Inferior parietal cortex (tissue), 1 donor: ENCODE measurements at regions not wholly inside any gene's neighbourhood (a gene's known extent, or its start where the extent isn't known, plus 50 kb on each side); places are given as distances from the start of the nearest gene placed in this dataset.
"Not testable (repeated sequence)": the region's sequence is repeated elsewhere in the genome, so short reads cannot be mapped to it uniquely, and the experiment has no call there.

ENCODE experiments used
- DNase-seq: peaks from one replicate; pipeline ENCODE4 v3.0.0-alpha.2; 2016; ENCODE audit errors: extremely low spot score

DNA sequence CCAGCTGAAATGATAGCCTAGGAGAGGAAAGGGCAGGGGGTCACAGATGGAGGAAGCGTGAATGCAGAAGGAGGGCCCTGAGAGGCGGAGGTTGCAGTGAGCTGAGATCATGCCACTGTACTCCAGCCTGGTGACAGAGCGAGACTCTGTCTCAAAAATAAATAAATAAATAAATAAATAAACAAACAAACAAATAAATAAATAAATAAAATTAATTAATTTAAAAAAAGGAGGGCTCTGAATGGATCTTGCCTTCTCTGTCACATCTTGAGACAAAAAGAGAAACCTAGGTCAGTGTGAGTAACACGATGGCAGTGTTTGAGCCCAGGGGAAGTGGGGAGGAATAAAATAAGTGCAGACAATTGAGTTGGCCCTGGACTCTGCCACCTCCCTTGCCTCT is 182.3 kb upstream of the DAAM1 start:
- not testable (repeated sequence) for DNase-seq

DNA sequence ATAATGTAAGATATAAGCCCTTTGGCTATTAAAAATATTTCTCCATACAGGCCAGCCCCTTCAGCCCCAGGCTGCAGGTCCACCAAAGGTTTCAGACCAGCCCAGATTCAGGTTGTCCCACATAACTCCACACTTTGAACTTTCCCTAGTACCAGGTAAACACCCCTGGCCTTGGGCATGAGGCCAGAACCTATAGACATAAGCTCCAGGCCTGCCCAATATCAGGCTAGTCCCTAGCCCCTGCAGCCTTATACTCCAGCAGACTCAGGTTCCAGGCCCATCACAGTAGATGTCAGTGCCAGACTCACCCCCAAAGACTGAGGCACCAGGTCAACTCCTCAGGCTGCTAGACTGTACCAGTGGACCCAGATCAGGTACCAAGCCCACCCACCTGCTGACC is 178.5 kb upstream of the DAAM1 start:
- DNase-seq, result no peak

DNA sequence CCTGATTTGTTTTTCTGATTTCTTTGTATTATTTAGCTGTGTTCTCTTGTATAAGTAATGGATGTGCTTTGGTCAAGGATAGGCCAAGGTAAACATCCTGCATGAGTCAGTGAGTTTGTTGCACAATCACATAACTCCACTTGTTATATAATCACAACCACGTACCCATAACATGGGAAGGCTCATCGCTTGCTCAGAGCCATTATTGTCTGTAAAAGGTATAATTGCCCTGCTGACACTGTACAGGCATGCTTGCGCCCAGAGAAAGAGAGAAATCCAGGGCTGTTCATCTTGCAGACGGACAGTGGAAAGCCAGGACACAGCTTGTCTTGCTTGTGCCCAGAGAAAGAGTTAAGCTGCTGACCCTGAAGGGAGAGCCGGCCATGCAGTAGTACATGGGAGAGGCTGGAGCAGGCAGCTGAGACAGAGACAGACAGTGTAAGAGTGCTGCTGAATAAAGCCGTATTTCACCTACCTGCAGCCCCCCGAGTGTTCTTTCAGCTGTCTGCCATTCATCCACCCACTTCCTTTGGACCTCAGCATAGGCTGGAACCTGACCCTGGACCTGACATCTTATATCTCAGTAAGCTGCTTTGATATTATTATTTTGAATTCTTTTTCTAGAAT is 174.7 kb upstream of the DAAM1 start:
- no peak for DNase-seq

DNA sequence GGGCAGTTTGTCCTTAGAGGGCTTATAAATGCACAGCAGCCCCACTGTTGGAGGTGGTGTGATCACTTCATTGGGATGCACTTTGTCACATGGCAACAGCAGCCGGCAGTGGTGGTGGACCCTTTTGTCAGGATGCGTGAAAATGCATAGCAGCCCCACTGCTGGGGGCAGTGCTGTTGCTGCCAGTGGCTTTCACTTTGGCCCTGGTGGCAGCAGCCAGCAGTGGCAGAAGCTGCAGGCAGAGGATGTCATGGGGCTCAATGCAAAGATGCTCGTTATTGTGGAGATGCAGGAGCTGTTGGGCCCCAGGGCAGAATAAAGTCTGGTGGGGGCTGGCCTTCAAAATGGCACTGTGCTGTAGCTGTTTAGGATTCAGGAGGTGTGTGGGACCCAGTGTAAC is 173.0 kb upstream of the DAAM1 start:
- DNase-seq, result no peak

DNA sequence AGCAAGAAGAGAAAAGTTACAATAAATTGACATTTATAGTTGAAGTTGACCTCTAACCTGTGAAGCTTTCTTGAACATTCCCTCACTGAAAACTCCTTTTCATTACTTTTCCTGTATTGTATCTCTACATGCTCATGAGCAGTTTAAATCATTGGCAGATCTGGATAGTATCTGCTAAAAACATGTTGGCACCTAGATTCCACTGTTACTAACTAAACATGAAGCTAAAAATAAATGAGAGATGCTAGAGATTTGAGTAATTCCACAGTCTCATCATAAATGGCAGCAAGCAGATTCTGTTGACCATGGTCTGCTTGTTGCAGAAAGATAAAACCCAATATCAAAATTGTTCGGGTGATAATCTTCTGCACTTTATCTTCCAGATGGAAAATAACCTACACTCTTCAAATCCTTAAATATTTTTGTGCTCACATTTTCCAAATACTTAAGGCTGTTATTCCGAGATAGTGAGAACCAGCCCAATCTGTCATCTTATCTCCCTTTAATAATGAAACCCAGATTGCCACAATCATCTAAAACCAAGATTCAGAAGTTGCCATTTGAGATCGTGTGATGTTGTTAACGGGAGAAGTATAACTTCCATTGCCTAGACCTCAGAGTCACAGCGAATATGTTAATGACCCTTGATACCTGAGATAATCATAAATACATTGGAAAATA is 171.0 kb upstream of the DAAM1 start:
- DNase-seq, result no peak

DNA sequence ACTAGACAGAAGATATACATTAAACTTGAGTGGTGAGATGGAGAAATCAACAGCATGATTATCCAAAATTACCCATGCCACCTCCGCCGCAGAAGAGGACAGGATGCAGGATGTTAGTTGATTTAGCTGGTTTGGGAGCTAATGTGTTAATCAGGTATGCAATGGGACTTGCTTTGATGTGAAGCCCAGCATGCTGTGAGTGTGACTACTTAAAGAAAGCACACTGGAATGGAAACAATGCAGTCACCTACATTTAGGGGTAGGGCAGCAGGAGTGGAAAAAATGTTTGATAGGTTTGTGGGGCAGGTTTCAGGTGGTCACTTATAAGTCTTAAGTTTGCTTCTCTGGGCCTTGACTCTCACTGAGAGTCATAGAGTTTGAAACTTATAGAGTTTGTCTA is 170.0 kb upstream of the DAAM1 start:
- DNase-seq, result no peak

DNA sequence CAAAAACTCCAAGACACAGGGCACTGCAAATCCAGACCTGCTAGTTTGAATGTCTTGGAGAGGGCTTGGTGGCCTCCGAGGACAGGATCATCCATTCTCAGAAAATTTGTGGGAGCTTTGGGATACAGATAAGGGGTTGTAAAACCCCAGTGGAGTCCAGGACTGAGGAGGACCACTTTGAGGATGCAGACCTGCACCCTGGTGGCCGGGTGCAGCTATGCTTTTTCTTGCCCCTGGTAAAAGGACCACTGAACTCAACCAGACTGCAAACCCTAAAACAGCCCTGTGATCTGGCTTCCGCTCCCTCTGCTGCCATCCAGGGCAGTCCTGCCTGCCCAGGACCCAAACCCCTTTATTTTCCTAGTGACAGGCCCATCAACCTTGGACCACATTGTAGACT is 169.5 kb upstream of the DAAM1 start:
- DNase-seq, result no peak

DNA sequence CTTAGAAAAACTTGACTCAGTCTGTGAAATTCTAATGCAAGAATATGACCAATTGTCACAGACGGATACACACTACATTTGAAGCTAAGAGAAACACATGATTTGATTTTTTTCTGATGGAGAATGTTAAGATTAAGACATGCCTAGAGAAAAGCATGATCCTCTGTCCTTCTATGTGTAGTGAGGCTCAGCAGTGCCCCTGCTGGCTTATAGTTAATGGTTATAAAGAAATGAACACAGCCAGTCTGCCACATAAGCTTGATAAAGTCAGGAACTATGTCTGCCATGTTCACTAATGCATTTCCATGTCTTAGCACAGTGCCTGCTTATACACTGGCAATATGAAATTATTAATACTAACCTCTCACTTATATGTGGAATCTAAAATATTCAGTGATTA is 168.1 kb upstream of the DAAM1 start:
- no peak for DNase-seq

DNA sequence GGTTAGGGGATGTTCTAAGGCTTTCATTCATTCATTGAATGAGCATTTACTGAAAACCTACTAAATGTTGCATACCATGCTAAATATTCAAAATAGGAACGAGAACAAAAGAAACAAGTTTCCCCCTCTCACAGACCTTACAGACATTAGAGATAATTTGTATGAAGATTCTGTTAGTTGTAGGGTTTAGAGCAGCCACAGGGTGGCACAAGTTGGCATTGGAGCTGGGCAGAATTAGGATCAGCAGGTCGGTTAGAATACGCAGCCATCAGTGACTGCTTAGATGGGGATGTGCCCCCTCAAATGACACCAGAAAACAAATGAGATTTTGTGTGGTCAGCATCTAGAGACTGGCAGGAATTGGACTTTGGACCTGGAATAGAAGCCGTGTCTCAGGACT is 166.3 kb upstream of the DAAM1 start:
- no peak for DNase-seq

DNA sequence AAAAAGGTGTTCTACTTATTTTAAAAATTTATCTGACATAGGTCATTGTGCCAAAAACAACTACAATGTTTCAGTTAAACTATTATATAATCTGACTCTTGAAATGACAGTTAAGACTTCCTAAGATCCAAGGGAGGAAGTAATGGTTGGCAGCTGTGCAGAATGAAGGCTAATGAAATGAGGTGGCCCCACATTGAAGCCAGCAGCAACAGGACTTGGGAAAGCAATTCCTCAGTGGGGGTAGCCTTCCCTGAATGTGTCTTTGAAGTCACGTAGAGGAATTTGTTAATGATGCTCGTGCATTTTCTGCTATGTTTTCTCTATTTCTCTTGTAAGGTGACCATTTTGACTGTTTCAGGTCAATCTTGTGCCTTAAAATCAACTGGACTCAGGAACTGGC is 162.4 kb upstream of the DAAM1 start:
- DNase-seq, result no peak

DNA sequence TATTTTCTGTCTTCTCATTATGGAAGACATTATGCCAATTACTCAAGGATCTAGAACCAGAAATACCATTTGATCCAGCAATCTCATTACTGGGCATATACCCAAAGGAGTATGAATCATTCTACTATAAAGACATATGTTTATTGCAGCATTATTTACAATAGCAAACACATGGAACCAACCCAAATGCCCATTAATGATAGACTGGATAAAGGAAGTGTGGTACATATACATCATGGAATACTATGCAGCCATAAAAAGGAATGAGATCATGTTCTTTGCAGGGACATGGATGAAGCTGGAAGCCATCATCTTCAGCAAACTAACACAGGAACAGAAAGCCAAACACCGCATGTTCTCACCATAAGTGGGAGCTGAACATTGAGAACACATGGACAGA is 161.8 kb upstream of the DAAM1 start:
- not testable (repeated sequence) for DNase-seq

DNA sequence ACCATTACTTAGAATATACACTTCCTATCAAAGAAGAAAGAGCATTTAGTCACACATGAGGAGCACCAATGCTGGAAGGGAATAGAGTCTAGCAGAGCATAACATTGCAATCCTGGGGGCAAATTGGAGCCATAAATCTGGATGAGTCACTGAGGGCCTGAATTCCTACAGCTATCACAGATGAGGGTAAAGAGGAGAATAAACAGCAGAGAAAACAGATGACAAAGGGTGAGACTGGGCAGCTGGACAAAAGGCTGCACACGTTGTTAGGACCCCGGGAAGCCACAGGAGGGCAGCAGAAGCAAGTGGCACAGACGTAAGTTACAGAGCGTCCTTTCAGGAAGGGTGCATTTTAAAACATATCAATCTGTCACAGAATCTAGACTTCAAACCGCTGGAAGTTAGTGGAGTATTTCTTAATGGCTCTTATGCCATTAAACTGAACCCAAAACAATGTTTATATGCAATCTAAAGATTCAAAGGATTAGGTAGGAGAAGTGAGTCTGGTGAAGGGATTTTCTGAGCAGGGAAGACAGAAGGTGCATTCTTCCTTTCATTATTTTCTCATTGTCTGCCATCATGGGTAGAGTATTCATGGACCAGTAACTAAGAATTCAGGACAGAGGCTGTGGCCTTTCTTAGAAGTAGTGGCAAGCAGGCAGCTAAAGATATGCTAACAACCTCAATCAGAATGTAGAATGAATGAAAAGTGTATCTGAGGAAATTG is 159.8 kb upstream of the DAAM1 start:
- DNase-seq, result peak; percentile 70

DNA sequence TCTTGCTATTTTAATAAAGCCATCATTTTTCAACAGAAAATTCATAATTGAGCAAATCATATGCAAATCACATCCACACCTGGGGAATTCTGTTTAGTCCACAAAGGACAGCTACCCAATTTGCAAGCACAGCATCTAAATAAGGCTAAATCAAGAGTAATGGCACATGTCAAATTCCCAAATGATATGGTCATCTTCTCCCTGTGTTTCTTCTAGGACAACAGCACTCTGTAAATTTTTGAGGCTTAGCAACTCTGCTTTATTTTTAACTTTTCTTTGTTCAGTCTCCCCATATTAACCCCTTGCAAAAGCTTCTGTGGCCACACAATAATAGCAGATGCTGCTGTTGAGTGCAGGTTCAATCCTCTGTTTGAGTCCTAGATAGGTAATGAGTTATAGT is 155.6 kb upstream of the DAAM1 start:
- DNase-seq, result no peak

DNA sequence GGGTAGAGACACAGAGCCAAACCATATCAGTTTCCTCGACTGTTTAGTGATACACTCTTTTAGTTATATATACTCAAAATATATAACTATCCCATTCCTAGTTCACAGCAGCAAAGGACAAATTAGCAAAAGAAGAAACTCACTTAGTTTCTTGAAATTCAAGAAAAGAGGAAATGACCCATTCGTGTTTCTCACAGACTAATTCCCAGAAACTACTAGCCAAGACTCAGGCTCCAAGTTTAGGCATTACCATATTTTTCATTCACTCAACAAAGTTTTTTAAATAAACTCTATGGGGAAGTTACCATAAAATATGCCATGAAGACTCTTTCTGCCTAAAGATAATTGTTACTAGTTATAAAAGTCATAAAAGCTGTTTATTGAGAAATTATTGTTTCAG is 152.3 kb upstream of the DAAM1 start:
- no peak for DNase-seq

DNA sequence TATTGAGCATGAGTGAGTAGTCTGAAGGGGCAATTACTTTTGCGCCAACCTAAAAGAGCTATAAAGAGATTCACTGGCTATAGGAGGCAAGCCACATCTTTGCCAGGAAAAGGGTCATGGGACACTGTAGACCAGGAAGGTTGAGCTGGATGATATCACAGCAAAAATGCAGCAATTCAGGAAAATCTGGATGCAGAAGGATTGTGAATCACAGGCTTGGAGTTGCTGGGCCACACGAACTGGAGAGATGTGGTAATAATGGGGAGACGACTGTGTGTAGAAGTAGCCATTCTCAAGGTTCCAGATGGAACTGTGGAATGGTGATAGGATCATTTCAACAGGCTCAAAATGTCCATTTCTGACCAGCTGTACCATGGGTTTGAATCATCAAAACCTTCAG is 151.4 kb upstream of the DAAM1 start:
- DNase-seq, result no peak

DNA sequence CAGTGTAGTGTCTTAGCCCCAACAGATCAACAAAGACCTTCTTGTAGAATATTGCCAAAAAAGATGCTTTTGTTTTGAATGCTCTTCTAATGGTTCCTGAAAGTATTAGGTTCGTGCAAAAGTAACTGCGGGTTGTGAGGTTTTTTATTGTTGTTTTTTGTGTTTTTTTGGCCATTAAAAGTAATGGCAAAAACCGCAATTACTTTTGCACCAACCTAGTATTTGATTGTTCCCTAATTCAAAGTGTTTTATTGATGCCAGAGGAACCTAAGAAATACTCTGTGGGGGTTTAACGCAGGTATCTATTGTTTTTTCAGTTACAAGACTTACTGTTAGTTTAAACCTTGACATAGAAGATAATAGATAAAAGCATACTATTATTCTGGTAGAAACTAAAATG is 150.8 kb upstream of the DAAM1 start:
- no peak for DNase-seq

DNA sequence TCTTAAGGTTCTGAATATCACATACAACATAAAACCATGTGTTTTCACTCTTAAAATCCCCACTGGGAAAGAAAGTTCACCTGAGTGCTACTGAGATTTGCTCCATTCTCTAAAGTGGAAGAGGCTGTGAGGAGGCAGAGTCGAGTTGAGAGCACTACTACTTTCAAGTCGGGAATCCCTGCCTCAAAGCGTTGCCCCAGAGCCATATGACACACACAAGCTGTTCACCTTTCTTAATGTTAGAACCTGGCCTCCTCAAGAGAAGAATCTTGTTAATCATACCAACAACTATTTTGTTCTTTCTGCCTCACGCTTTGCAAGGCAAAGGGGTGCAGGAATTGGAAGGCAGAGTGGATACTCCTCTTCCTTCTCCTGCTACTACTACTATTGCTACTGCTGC is 149.7 kb upstream of the DAAM1 start:
- DNase-seq, result no peak

DNA sequence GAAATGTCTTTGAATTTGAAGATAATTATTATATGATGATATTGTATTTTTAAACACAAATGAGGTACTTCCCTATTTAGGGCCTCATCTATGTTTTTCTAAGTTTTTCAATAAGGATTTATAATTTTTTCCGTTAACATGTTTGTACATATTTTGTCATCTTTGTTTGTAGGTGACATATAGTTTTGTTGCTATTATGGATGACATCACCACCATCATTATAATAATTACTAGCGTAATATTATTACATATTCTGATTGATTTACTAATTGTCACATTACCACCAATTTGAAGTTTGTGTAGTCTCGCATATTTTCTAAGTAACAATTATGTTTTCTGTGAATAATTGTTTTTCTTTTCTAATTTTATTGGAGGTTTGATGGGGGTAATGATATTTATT is 147.2 kb upstream of the DAAM1 start:
- no peak for DNase-seq

DNA sequence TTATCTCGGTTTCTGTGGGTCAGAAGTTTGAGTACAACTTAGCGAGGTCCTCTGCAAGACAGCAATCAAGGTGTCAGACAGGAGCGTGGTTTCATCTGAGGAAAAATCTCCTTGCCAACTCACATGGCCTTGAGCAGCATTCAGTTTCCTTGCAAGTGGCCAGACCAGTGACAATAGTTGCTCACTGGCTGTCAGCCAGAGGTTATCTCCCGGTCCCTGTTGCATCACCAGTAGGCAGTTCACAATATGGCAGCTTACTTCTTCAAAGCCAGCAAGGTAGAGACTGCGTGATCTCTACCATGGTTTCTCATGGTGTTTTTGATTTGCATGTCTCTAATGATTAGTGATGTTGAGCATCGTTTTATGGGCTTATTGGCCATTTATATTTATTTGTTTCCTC is 143.8 kb upstream of the DAAM1 start:
- no peak for DNase-seq

DNA sequence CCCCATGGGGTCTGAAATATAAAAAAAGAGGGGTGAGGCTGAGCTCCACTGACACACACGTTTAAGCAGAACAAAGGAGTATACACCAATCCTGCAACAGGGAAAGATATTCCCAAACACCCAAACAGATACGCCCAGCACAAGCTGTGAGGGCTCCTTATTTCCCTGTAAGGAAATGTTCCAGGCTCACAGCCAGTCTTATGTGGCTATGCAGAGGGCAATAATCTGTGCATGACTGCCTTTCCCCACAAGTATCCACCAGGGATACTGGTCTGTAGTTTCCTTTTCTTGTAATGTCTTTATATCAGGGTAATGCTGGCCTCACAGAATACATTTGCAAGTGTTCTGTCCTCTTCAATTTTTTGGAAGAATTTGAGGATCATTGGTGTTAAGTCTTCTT is 141.7 kb upstream of the DAAM1 start:
- no peak for DNase-seq

DNA sequence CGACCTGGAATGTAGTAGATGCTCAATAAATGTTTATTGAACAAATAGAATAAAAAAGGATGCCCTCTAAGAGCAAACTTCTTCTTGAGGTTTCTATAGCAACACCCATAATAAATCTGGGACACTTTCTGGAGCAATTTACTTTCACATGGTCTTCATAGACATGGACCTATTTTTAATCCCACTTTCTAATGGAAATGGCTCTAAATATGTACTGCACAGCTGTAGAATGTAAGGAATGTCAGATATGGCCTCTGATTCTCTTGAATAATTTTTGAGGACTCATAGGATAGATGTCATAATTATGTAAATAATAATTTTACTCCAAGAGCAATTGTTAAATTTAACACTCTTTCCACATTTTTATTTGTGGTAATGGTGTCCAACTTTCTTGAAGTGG is 133.5 kb upstream of the DAAM1 start:
- DNase-seq, result no peak

DNA sequence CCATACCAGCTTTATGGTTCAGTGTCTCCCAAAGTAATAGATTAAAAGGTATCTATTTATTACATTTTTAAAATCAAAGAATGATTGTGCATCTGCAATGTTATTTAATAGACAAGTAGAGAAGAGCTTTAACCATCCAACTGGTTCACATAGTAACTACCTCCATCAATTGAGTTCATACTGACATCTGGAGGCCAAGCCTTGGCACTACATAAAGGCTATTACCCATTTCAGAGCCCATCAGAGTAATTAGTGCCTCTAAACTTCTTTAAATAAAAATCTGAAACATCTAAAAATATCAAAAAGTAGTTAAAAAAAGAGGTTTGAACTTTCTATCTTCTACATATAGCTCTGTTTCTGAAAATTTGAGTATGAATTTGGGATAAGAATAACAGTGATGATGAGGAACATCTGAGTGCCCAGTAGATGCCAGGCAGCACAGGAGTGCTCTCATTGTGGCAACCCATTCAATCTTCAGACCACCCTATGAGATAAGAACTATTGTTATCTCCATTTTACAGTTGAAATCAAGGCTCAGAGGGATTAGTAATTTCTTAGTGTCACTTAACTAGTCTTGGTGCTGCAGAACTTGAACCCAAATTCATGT is 132.9 kb upstream of the DAAM1 start:
- peak; percentile 78 for DNase-seq

DNA sequence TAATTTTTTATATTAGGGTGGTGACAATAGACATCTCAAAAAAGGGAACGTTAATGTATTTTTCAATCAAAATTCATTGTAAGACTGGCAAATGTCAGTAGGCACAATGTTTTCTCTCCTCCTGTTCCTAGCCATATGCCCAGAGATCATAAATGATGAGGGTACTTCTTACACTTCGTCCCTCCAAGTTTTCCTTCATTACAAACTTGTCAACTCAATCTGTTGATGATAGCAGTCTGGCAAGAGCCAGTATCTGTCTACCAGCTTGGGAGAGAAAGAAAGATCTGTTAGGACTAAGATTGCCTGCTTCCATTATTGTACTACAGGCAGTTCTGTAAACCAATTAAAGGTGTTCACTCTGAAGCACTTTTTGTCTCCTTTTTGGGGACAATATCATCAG is 130.9 kb upstream of the DAAM1 start:
- no peak for DNase-seq
